SK-N-SH (cell line): ENCODE measurements at regions not wholly inside any gene's neighbourhood (a gene's known extent, or its start where the extent isn't known, plus 50 kb on each side); places are given as distances from the start of the nearest gene placed in this dataset.

ENCODE experiments used
- CTCF ChIA-PET: fragments of 300-600, 350-600 bp; formaldehyde crosslinking; extraction: SDS; loops from one replicate; lab custom pipeline; 2021; lab: Yijun Ruan, JAX
- POLR2A ChIA-PET: fragments of 350-600 bp; sonication (Branson Sonifier 250); formaldehyde crosslinking; extraction: SDS; loops from one replicate; lab custom pipeline; 2020; ENCODE audit warnings: antibody characterized with exemption, inconsistent platforms; lab: Yijun Ruan, JAX
- DNase-seq: peaks from one replicate; pipeline ENCODE4 v3.0.0; 2012
- H2AFZ ChIP-seq: fragments of 200-600 bp; sonication (generic); 2 replicates; pipeline ENCODE4 v1.8.1; 2016; ENCODE audit warnings: antibody characterized with exemption, mild to moderate bottlenecking, low read depth
- H3F3A ChIP-seq: fragments of 200-600 bp; sonication (generic); replicated peaks from 2 replicates; pipeline ENCODE3; 2016; ENCODE audit warnings: antibody characterized with exemption, mild to moderate bottlenecking; ENCODE audit not compliant: insufficient read depth
- H3K27ac ChIP-seq, 2 experiments: fragments of 200-500 bp in 1 of 2; fragments of 200-600 bp in 1 of 2; sonication (Bioruptor generic) in 1 of 2; sonication (generic), shearing (Covaris generic) in 1 of 2; 2 replicates each; pipeline versions ENCODE4 v1.5.1 to v1.6.1; 2014 to 2016; ENCODE audit warnings: low read depth in 2 of 2, inconsistent platforms in 1 of 2, low read length in 1 of 2, mild to moderate bottlenecking in 1 of 2, mixed read lengths in 1 of 2
- H3K27me3 ChIP-seq: fragments of 200-600 bp; sonication (generic), shearing (Covaris generic); 2 replicates; pipeline ENCODE4 v1.6.1; 2016; ENCODE audit warnings: mixed run types; ENCODE audit not compliant: insufficient read depth
- H3K36me3 ChIP-seq, 2 experiments: fragments of 200-500 bp in 1 of 2; fragments of 200-600 bp in 1 of 2; sonication (Bioruptor generic) in 1 of 2; sonication (generic) in 1 of 2; replicated peaks in 1 of 2; 2 replicates each; pipeline versions ENCODE3 to v1.5.1; 2014 to 2016; ENCODE audit warnings: low read length in 1 of 2, mild to moderate bottlenecking in 1 of 2; ENCODE audit not compliant: insufficient read depth in 2 of 2, control insufficient read depth in 1 of 2
- H3K4me1 ChIP-seq, 2 experiments: fragments of 200-500 bp in 1 of 2; fragments of 200-600 bp in 1 of 2; sonication (Bioruptor generic) in 1 of 2; sonication (generic), shearing (Covaris generic) in 1 of 2; 2 replicates each; pipeline versions ENCODE4 v1.5.1 to v1.6.1; 2014 to 2016; ENCODE audit warnings: low read depth in 1 of 2, low read length in 1 of 2, mixed run types in 1 of 2; ENCODE audit not compliant: insufficient read depth in 2 of 2, control insufficient read depth in 1 of 2
- H3K4me2 ChIP-seq: fragments of 200-600 bp; sonication (generic), shearing (Covaris generic); 2 replicates; pipeline ENCODE4 v1.6.1; 2017; ENCODE audit warnings: mixed run types
- H3K4me3 ChIP-seq, 2 experiments: fragments of 200-500 bp in 1 of 2; fragments of 200-600 bp in 1 of 2; sonication (Bioruptor generic) in 1 of 2; sonication (generic), shearing (Covaris generic) in 1 of 2; 2 replicates each; pipeline versions ENCODE4 v1.5.1 to v1.8.1; 2014 to 2016; ENCODE audit warnings: low read depth in 2 of 2, inconsistent platforms in 1 of 2, low read length in 1 of 2, mild to moderate bottlenecking in 1 of 2, mixed read lengths in 1 of 2, moderate library complexity in 1 of 2
- H3K79me2 ChIP-seq: fragments of 200-600 bp; sonication (generic); 2 replicates; pipeline ENCODE4 v1.8.1; 2017; ENCODE audit warnings: mild to moderate bottlenecking; ENCODE audit not compliant: insufficient read depth
- H3K9ac ChIP-seq: fragments of 200-600 bp; sonication (generic); 2 replicates; pipeline ENCODE4 v1.6.1; 2017; ENCODE audit warnings: mixed run types
- H3K9me2 ChIP-seq: fragments of 200-600 bp; sonication (generic); 2 replicates; pipeline ENCODE4 v1.6.1; 2017; ENCODE audit warnings: mixed run types
- H3K9me3 ChIP-seq: fragments of 200-600 bp; sonication (generic); 2 replicates; pipeline ENCODE4 v1.6.1; 2017; ENCODE audit warnings: mixed run types, mild to moderate bottlenecking, moderate library complexity
- H4K20me1 ChIP-seq: fragments of 200-600 bp; sonication (generic); 2 replicates; pipeline ENCODE4 v1.6.1; 2017; ENCODE audit warnings: mild to moderate bottlenecking, mixed run types; ENCODE audit not compliant: insufficient read depth
- CHD2 ChIP-seq: fragments of 150-350 bp; IDR thresholded peaks from 2 replicates; pipeline ENCODE4 v1.6.1; 2018; ENCODE audit warnings: low read length; ENCODE audit not compliant: partially characterized antibody
- CTCF ChIP-seq: fragments of 200-600 bp; sonication (generic); IDR thresholded peaks from 2 replicates; pipeline ENCODE4 v1.6.1; 2017; ENCODE audit warnings: antibody characterized with exemption, mild to moderate bottlenecking, moderate library complexity
- ELF1 ChIP-seq: IDR thresholded peaks from 2 replicates; pipeline ENCODE4 v1.4.0; 2012
- FOXM1 ChIP-seq: IDR thresholded peaks from 2 replicates; pipeline ENCODE4 v1.4.0; 2012; ENCODE audit warnings: low read depth, mild to moderate bottlenecking
- GATA2 ChIP-seq: sonication (generic); formaldehyde crosslinking; IDR thresholded peaks from 2 replicates; pipeline ENCODE4 v1.5.0; 2020; ENCODE audit warnings: mild to moderate bottlenecking, missing genetic modification reagents
- NFIC ChIP-seq: IDR thresholded peaks from 2 replicates; pipeline ENCODE4 v1.4.0; 2012; ENCODE audit warnings: borderline replicate concordance
- POLR2AphosphoS5 ChIP-seq: IDR thresholded peaks from 2 replicates; pipeline ENCODE4 v1.6.1; 2012; ENCODE audit warnings: low read depth, low read length
- RXRA ChIP-seq: IDR thresholded peaks from 2 replicates; pipeline ENCODE4 v1.4.0; 2012; ENCODE audit warnings: low read depth, mild to moderate bottlenecking, borderline replicate concordance
- SIN3A ChIP-seq: IDR thresholded peaks from 2 replicates; pipeline ENCODE4 v1.6.1; 2012; ENCODE audit warnings: low read depth, mild to moderate bottlenecking, low read length, moderate library complexity, borderline replicate concordance
- YY1 ChIP-seq: IDR thresholded peaks from 2 replicates; pipeline ENCODE4 v1.4.0; 2012; ENCODE audit warnings: low read depth, mild to moderate bottlenecking
- WGBS: methylation state at CpG from one replicate; pipeline ENCODE4 v1.1.6; 2017; ENCODE audit warnings: low lambda C conversion rate; 5-methylcytosine and 5-hydroxymethylcytosine counted together
- TF ChIP-seq, protein P1 (sequence below): IDR thresholded peaks from 2 replicates; pipeline ENCODE4 v1.6.1; 2012; ENCODE audit warnings: mild to moderate bottlenecking, low read depth, low read length, moderate library complexity
- TF ChIP-seq, protein P2 (sequence below): fragments of 150-350 bp; IDR thresholded peaks from 2 replicates; pipeline ENCODE4 v1.6.1; 2017; ENCODE audit warnings: antibody characterized with exemption, low read length, low read depth, borderline replicate concordance
- TF ChIP-seq, protein P3 (sequence below): IDR thresholded peaks from 2 replicates; pipeline ENCODE4 v1.4.0; 2012; ENCODE audit warnings: low read depth, borderline replicate concordance
- TF ChIP-seq, protein P4 (sequence below): fragments of 150-350 bp; IDR thresholded peaks from 2 replicates; pipeline ENCODE4 v1.6.1; 2016; ENCODE audit warnings: mild to moderate bottlenecking, low read depth, low read length

DNA sequence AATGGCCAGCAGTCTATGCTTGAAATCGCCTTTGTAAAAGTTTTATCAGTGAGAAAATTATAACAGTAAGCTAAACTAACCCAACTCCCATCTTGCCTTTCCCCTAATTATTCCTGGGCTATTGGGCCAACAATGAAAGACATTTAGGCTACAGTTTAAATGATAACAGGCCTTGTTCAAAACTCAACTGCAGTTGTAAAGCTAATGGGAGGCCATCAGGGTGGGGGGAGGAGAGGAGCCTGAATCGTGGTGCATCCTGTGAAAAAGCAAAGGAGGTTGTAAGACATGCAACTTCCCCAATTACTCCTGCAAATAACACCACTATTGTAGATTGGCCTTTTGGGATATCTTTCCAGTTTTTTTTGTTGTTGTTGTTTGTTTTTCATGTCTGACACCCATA, 53.8 kb downstream of the ACTL7B start:
- no peak overlapping the region for H3K9ac ChIP-seq
- H3K79me2 ChIP-seq: no peaks in the 10 kb centered on the region
- no peak overlapping the region for H3K27ac ChIP-seq
- no peak overlapping the region for H3K4me2 ChIP-seq
- H2AFZ ChIP-seq: no peak overlapping the region
- POLR2A ChIA-PET: no interaction called here
- H3K4me1 ChIP-seq: no peaks in the 10 kb centered on the region
- H3K36me3 ChIP-seq: no peaks in the 10 kb centered on the region
- DNase-seq: no peak
- H4K20me1 ChIP-seq: no peaks in the 10 kb centered on the region
- H3F3A ChIP-seq: no peaks in the 10 kb centered on the region
- no peak for TF ChIP-seq YY1
- TF ChIP-seq CHD2: no peak
- TF ChIP-seq, protein P1, sequence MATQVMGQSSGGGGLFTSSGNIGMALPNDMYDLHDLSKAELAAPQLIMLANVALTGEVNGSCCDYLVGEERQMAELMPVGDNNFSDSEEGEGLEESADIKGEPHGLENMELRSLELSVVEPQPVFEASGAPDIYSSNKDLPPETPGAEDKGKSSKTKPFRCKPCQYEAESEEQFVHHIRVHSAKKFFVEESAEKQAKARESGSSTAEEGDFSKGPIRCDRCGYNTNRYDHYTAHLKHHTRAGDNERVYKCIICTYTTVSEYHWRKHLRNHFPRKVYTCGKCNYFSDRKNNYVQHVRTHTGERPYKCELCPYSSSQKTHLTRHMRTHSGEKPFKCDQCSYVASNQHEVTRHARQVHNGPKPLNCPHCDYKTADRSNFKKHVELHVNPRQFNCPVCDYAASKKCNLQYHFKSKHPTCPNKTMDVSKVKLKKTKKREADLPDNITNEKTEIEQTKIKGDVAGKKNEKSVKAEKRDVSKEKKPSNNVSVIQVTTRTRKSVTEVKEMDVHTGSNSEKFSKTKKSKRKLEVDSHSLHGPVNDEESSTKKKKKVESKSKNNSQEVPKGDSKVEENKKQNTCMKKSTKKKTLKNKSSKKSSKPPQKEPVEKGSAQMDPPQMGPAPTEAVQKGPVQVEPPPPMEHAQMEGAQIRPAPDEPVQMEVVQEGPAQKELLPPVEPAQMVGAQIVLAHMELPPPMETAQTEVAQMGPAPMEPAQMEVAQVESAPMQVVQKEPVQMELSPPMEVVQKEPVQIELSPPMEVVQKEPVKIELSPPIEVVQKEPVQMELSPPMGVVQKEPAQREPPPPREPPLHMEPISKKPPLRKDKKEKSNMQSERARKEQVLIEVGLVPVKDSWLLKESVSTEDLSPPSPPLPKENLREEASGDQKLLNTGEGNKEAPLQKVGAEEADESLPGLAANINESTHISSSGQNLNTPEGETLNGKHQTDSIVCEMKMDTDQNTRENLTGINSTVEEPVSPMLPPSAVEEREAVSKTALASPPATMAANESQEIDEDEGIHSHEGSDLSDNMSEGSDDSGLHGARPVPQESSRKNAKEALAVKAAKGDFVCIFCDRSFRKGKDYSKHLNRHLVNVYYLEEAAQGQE: no peak
- no peak for TF ChIP-seq POLR2AphosphoS5
- TF ChIP-seq SIN3A: no peak
- TF ChIP-seq FOXM1: no peak
- TF ChIP-seq, protein P2, sequence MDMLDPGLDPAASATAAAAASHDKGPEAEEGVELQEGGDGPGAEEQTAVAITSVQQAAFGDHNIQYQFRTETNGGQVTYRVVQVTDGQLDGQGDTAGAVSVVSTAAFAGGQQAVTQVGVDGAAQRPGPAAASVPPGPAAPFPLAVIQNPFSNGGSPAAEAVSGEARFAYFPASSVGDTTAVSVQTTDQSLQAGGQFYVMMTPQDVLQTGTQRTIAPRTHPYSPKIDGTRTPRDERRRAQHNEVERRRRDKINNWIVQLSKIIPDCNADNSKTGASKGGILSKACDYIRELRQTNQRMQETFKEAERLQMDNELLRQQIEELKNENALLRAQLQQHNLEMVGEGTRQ: no peak
- TF ChIP-seq, protein P3, sequence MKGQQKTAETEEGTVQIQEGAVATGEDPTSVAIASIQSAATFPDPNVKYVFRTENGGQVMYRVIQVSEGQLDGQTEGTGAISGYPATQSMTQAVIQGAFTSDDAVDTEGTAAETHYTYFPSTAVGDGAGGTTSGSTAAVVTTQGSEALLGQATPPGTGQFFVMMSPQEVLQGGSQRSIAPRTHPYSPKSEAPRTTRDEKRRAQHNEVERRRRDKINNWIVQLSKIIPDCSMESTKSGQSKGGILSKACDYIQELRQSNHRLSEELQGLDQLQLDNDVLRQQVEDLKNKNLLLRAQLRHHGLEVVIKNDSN: no peak
- no peak for TF ChIP-seq NFIC
- TF ChIP-seq, protein P4, sequence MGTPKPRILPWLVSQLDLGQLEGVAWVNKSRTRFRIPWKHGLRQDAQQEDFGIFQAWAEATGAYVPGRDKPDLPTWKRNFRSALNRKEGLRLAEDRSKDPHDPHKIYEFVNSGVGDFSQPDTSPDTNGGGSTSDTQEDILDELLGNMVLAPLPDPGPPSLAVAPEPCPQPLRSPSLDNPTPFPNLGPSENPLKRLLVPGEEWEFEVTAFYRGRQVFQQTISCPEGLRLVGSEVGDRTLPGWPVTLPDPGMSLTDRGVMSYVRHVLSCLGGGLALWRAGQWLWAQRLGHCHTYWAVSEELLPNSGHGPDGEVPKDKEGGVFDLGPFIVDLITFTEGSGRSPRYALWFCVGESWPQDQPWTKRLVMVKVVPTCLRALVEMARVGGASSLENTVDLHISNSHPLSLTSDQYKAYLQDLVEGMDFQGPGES: no peak
- TF ChIP-seq CTCF: no peak
- TF ChIP-seq GATA2 (CRISPR knock-in tag): no peak
- no peak for TF ChIP-seq ELF1
- no peak for TF ChIP-seq RXRA
- TF ChIP-seq, all 33 proteins: peak for 0
- WGBS: 6% methylated on average over 2 of the region's 2 CpGs
- H3K4me3 ChIP-seq: no peak overlapping the region
- CTCF ChIA-PET: interaction anchor here (2.2 kb wide), 1 partner anchor 40 kb away, joined by 6 read pairs; no protein-coding TSS in a partner anchor
- H3K9me2 ChIP-seq: no peaks in the 10 kb centered on the region
- peaks cover 10% of the 10 kb centered on the region; the same call in 1 of the 2 replicates for H3K27me3 ChIP-seq
- no peaks in the 10 kb centered on the region for H3K9me3 ChIP-seq
